ENCODE measurements at regions not wholly inside any gene's neighbourhood (a gene's known extent, or its start where the extent isn't known, plus 50 kb on each side); places are given as distances from the start of the nearest gene placed in this dataset.
"Not testable (repeated sequence)": the region's sequence is repeated elsewhere in the genome, so short reads cannot be mapped to it uniquely, and the experiment has no call there.

DNA sequence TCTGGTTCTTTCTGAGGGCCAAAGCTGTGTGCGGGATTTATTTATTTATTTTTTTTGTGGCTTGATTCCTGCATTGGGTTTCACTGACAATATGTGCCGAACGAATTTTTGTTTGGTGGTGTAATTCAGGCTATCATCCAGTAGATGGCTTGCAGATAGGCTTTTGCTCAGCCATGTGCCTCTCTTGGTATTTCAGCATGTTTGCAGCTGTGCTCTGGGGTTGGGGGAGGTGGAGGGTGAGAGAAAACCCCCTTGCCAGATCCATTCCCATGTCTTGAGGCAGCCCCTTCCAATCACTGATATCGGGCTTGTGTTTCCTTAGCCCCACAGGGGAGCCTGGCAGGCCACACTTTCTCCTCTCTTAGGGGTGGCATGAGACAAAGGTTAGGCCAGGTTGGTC lies 302.4 kb downstream of the PTGER3 start:
- no peak for DNase-seq (ENCODE audit: low read depth)

- DNase-seq (ENCODE audit: low read depth), result not testable (repeated sequence)
Observed at GRCh38 chr1:70746062-70746461, 301.6 kb downstream of the PTGER3 start.

- not testable (repeated sequence) for DNase-seq (ENCODE audit: low read depth)
Observed at GRCh38 chr1:70747123-70747522, 300.5 kb downstream of the PTGER3 start.

DNA sequence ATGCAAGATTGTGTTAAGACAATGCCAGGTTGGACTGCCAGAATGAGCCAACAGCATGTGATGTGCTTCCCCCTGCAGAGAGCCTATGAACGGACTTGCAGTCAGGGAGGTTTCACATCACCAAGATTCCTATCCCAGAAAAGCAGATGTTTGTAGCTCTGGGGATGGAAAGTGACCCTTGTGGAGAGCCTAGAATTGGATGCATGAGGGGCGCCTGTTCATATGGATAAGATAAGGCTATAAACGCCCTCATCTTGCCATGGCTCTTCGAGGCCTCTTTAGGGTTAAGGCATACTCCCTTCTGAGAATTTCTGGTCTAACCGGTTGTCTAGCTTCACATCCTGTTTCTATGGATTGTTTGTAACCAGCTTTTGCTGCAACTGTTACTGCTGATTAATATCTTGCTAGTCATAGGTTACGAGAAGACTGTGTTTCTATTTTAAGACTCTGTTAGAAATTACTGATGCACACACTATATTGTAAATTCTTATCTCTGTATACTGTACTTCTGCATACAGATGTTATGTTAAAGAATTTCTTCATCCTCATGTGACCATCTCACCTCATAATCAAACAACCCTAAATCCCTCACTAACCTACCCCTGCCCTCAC lies 295.8 kb downstream of the PTGER3 start:
- DNase-seq (ENCODE audit: low read depth), result not testable (repeated sequence)

- DNase-seq (ENCODE audit: low read depth), result no peak
Observed at GRCh38 chr1:70754701-70755100, 292.9 kb downstream of the PTGER3 start.

DNA sequence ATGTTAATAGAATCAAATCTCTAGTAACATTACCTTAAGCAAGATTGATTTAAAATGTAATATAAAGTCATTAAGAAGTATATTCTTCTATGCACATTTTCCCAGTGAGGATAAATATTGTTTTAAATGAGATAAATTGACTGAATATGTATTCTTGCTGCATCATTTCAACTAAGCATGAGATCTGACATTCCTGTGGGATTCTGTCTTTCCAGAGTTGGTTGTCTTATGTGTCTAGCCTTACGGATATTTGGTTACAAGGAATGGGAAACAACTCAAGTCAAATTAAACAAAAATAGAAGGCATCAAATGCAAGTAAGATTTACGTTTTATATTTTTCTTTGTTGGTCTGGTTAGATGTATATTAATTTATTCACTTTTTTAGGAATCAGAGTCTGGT lies 287.5 kb downstream of the PTGER3 start:
- peak; percentile 50 for DNase-seq (ENCODE audit: low read depth)

DNA sequence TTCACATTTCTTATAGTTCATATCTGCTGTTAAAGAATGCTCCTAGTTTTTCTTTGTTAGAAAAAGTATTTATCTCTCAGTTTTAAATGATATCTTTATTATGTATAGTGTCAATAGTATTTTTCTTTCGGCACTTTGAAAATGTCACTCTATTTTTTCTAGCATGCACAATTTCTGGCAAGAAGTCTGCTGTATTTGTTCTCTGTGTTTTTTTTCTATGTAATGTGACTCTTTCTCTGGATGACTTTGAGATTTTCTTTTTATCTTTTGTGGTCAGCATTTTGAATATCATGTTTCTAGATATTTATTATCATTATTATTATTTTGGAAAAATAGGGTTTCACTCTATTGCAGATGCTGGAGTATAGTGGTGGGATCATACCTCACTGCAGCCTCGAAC lies 285.2 kb downstream of the PTGER3 start:
- no peak for DNase-seq (ENCODE audit: low read depth)

- no peak for DNase-seq (ENCODE audit: low read depth)
Observed at GRCh38 chr1:70764747-70765146, 282.9 kb downstream of the PTGER3 start.

- DNase-seq (ENCODE audit: low read depth), result peak; percentile 50
Observed at GRCh38 chr1:70767377-70767776, 280.2 kb downstream of the PTGER3 start.

GRCh38 chr1:70768216-70768615 lies 279.4 kb downstream of the PTGER3 start:
- peak; percentile 26 for DNase-seq (ENCODE audit: low read depth)

DNA sequence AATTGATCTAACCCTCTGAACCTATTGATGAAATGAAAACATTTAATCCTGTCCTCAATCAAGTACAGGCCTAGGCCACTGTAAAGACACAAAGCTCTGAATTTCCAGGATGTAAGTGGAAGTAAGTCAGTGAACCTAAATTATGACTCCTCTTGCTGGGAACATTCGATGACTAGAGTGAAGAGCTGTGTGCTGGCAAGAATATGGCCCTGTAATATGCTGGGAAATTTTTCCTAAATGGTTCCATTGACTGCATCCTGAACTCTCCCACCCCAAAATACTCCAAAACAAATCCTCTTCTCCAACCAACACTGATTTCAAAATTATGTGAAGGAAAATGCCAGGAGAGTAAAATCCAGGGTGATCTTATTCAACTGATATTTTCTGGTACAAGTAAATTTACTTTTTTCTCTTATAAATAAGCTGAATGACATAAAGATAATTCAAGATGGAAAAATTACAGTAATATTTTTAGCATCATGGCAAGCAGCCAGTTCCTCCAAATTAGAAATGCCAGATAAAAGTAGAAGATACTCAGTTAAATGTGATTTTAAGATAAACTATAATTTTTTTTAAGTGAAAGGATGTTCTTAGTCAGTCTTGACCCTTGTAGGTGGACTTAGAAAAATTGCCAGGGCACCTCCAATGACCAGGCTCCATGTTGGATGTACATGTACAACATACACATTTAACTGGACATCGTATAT lies 269.4 kb downstream of the PTGER3 start:
- DNase-seq (ENCODE audit: low read depth), result no peak

DNA sequence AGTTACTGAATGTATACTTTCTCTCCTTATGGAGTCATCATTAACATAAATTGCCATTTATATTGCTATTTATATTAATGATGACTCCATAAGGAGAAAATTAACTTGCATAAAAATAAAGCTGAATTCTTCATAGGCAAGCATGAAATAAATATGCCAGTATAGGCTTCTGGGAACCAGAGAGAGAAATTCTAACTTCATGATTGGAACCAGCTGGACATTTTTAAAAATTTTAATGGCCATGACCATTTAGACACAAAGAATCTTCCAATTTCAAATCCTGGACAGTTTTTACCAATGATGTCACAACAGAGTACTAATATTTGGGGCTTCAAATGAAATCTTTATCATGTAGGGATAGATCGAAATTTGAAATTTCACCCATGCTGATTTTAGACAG lies 268.7 kb downstream of the PTGER3 start:
- DNase-seq (ENCODE audit: low read depth), result no peak

DNA sequence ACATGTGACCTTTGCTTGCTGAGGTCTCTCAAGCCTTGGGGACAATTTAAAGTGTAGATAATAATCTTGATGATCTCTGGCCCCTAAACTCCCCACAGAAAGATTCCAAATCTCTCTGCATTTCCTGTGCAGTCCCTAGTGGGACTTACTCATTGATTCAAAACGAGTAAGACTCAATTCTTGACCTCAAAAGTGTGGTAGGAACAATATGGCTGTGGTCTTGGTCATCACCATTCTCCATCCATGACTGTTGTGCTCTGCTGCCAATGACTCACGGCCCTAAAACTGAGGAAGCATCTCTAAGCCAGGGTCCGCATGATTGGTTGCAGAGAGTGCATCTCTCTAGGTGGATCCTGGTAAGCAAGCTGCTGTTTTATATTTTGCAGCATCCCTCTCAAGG lies 268.0 kb downstream of the PTGER3 start:
- peak; percentile 46 for DNase-seq (ENCODE audit: low read depth)

DNA sequence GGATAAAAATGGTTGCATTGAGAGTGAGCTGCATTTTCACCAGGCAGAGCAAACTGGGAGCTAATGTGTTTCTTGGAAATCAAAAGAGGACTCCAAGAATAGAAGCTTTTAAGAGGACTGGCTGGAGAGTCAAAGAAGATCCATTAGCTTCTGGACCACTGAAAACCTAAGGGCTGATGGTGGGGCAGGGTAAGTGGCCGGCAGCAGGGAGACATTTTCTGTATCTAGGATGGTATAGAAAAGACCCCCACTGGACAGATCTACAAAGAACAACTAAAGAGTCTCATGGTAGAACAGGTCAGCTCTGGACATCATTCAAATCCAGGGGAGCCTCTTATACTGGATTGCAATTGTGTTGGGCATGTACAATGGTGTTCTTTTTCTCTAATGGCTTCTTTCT lies 262.3 kb downstream of the PTGER3 start:
- no peak for DNase-seq (ENCODE audit: low read depth)

GRCh38 chr1:70790232-70790923 lies 257.2 kb downstream of the PTGER3 start:
- no peak for DNase-seq (ENCODE audit: low read depth)

- not testable (repeated sequence) for DNase-seq (ENCODE audit: low read depth)
Observed at GRCh38 chr1:70795064-70795463, 252.6 kb downstream of the PTGER3 start.

GRCh38 chr1:70796298-70796697 lies 251.3 kb downstream of the PTGER3 start:
- DNase-seq (ENCODE audit: low read depth), result not testable (repeated sequence)

- not testable (repeated sequence) for DNase-seq (ENCODE audit: low read depth)
Observed at GRCh38 chr1:70802625-70803024, 245.0 kb downstream of the PTGER3 start.

DNA sequence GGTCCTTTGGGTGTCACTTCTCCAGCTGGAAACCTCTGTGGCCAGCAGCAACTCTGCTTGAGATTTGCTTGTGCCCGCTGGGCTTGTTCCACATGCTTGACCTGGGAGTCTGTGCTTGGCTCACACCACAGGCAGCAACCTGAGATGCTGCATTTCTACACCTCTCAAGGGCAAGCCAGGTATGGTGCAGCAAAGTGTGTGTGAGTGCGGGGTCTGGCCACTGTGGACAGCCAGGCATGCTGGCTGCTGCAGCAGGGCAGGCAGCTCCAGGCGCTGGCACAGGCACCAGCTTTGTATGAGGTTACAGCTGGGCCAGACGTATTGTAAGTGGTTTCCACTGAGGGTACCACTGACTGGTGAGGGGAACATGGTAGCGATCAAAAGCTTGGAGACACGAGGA lies 242.0 kb downstream of the PTGER3 start:
- DNase-seq (ENCODE audit: low read depth), result no peak

GRCh38 chr1:70807088-70807664 lies 240.4 kb downstream of the PTGER3 start:
- DNase-seq (ENCODE audit: low read depth), result no peak

DNA sequence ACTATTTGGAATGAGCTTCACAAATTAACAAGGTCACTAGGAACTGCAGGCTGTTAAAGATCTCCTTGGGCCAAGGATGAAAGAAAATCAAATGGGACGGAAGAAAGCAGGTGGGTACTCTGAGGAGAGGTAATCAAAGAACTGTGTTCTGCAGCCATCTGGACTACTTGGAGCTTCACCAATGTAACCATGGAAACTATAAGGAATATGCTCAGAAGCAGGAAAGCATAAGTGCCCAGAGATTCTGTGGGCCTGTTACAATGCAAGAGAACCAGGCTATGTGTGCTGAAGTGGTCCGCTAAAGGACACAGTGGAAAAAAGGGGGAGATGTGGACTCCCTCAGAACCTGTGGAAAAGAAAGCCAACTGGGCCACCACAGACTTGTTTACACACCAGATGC lies 238.5 kb downstream of the PTGER3 start:
- DNase-seq (ENCODE audit: low read depth), result no peak

GRCh38 chr1:70811815-70812214 lies 235.8 kb downstream of the PTGER3 start:
- DNase-seq (ENCODE audit: low read depth), result no peak
